Fibroblast of villous mesenchyme (primary cell): ENCODE measurements at regions not wholly inside any gene's neighbourhood (a gene's known extent, or its start where the extent isn't known, plus 50 kb on each side); places are given as distances from the start of the nearest gene placed in this dataset.
A peak's percentile ranks its signal among the peaks of the same experiment; 100 is the strongest.

Experiments used
- DNase-seq: peaks from one replicate; pipeline ENCODE4 v3.0.0-alpha.2; 2010; ENCODE audit warnings: low read depth
- H3K4me3 ChIP-seq: 2 replicates; pipeline ENCODE4 v1.5.1; 2011; ENCODE audit warnings: low read depth, mild to moderate bottlenecking, low read length
- TF ChIP-seq, protein P1 (sequence below): IDR thresholded peaks from 2 replicates; pipeline ENCODE4 v1.5.1; 2012; ENCODE audit warnings: low read depth, mild to moderate bottlenecking, low read length; ENCODE audit not compliant: insufficient read depth

DNA sequence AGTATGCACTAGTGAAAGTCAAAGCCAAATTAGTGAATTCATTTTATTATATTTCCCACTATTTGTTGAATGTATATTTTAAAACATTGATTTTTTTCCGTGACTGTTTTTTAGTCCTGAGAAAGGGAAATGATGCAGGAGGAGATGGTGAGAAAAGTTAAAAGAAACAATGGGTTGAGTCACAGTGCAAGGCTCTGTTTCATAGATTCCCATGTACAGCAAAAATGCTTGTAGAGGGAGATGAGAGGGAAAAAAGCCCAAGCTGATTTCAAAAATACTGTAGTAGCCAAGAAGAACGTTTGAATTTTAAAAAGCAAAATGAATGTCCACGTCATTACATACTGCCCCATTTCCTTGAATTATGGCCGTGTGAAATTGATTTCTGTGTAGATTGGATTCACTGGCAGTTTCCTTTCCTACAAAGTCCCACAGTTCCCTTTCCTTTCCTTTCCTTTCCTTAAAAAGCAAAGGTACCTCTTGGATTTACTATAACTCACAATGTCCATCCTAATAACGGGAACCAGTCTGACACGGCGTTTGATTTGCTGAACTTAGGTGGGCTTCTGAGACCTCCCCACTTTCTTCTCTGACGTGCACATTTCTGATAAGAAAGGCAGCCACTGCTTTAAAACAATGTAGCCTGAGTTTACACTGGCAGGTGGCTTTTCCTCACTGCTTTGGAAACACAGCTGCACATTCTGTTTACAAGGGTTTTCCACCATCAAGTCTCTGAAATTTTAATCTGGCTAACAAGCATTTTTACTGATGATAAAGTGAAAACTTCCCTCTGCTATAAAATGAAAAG lies 63.7 kb downstream of the SPCS3 start:
- DNase-seq: peak; percentile 22
- H3K4me3 ChIP-seq: peak overlapping the region; percentile 2
- TF ChIP-seq, protein P1, sequence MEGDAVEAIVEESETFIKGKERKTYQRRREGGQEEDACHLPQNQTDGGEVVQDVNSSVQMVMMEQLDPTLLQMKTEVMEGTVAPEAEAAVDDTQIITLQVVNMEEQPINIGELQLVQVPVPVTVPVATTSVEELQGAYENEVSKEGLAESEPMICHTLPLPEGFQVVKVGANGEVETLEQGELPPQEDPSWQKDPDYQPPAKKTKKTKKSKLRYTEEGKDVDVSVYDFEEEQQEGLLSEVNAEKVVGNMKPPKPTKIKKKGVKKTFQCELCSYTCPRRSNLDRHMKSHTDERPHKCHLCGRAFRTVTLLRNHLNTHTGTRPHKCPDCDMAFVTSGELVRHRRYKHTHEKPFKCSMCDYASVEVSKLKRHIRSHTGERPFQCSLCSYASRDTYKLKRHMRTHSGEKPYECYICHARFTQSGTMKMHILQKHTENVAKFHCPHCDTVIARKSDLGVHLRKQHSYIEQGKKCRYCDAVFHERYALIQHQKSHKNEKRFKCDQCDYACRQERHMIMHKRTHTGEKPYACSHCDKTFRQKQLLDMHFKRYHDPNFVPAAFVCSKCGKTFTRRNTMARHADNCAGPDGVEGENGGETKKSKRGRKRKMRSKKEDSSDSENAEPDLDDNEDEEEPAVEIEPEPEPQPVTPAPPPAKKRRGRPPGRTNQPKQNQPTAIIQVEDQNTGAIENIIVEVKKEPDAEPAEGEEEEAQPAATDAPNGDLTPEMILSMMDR: no peak

DNA sequence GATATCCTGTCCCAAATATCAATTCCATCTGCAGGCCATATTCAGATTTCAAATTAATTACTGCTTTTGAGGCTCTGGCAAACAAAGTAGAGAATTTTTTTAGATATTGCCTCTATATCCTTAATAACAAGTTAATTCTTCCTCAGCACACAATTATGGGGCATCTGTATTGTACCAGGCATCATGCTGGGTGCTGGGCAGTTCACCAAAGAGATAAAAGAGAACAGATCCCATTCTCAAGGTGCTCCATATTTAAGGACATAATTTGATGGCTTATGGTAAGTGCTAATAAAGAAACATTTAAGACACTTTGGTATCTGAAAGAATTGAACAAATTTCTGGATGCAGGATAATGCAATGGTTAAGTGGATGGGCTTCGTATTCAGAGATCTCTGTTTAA lies 65.8 kb downstream of the SPCS3 start:
- no peak for DNase-seq
- TF ChIP-seq, protein P1: no peak
- H3K4me3 ChIP-seq: no peak overlapping the region

DNA sequence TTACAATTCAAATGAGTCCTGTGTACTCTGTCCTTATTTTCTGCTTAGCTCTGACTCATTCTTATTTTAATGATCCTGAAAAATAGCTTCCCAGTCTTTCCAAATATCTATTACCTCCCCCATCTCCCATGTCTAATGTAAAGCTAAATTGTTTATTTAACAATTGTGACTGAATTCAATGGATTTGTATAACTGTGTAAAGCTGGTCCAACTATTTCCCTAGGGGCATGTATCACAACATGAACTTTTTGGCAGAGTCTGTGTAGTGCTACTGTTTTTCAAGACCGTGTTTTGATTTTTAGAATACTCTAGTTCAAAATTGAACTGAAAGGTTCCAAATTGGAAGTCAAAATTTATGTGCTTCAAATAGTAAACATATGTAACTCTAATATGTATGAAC lies 67.8 kb downstream of the SPCS3 start:
- TF ChIP-seq, protein P1: no peak
- peak; percentile 26 for DNase-seq
- H3K4me3 ChIP-seq: no peak overlapping the region

DNA sequence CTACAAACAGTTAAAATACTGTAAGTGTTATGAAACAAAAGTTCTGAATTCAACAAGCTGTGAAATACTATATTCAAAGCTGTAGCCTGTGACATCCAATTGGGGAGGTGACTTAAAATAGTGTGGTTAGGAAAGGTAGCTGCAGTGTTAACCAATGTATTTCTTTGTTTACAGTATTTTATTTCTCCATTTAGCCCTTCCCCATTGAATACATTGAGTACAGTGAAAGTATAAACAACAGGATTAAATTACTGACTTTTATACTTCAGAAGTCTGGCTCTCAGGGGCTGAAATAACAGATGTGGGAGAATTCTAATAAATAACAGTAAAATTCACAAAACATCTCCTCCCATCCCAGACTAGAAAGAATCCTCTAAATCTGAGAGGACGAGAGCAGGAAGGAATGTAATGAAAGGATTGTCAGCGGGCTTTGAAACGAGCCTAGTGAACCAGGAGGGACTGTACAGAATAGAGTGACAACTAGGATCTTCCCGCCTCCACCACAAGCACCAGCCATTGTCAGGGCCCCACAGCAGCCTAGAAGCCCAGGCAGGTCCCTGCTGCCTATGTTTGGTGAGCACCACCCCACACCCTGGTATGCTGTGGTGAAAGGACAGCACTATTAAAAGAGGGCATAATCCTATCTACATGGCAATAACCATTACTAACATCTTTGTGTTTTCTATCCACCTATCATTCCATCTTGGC lies 73.7 kb downstream of the SPCS3 start:
- TF ChIP-seq, protein P1: no peak
- peak; percentile 62 for DNase-seq

DNA sequence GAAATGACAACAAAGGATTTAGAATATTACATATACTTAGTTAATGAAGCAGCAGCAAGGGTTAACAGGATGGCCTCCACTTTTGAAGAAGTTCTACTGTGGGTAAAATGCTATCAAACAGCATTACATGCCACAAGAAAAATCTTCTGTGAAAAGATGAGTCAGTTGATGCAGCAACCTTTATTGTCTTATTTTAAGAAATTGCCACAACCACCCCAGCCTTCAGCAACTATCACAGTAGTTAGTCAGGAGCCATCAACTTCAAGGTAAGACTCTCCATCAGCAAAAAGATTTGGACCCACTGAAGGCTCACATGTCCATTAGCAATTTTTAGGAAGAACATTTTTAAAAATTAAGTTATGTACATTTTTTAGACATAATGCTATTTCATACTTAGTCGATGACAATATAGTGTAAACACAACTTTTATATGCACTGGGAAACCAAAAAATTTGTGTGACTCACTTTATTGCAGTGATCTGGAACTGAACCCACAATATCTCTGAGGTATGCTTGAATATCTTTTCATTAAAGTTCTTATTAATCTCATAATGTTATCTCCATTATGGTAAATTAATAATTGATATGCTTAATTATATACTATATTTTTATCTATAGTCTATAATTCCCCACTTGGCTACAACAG lies 81.2 kb downstream of the SPCS3 start:
- DNase-seq: peak; percentile 67
- no peak overlapping the region for H3K4me3 ChIP-seq
- TF ChIP-seq, protein P1: no peak

More for the DNA sequence above, 73.7 kb downstream of the SPCS3 start:
- H3K4me3 ChIP-seq: no peak overlapping the region

DNA sequence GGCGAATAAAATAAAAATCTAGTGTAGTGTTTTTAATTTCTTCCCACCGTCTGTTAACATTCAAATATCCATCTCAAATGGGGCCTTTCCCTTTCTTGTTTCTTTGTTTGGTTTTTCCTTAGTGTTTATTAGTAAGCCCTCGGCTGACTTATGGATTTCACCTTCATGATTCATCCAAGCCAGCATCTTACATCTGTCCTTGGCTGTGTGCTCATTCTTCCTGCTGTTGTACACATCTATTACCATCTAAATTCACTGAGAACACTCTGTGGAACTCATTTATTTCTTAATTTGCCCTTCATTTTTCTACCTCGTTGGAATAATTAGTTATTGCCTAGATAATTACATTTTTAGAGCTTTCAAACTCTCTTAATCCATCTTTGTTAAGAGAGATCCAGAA lies 84.9 kb downstream of the SPCS3 start:
- TF ChIP-seq, protein P1: no peak
- peak; percentile 30 for DNase-seq
- no peak overlapping the region for H3K4me3 ChIP-seq
